Kidney (tissue), 13 donors: ENCODE measurements at regions not wholly inside any gene's neighbourhood (a gene's known extent, or its start where the extent isn't known, plus 50 kb on each side); places are given as distances from the start of the nearest gene placed in this dataset.

Source experiments
- DNase-seq, 5 donors: peaks; one replicate each; pipeline ENCODE4 v3.0.0-alpha.2; 2013 to 2020
- FAIRE-seq: peaks from 2 replicates; lab custom pipeline; 2012; peaks lifted over from hg19 to GRCh38; lab: Jason Lieb, UNC
- H3K27ac ChIP-seq, 2 donors: one replicate each; pipeline ENCODE4 v1.7.0; 2013; ENCODE audit warnings: low read depth in 2 of 2, low read length in 2 of 2, inconsistent platforms in 1 of 2
- H3K27me3 ChIP-seq: one replicate; pipeline ENCODE4 v1.7.1; 2013; ENCODE audit warnings: low read length, inconsistent platforms; ENCODE audit not compliant: control insufficient read depth, insufficient read depth
- H3K36me3 ChIP-seq, 3 donors: one replicate each; pipeline versions ENCODE4 v1.7.0 to v1.7.1; 2013; ENCODE audit warnings: low read length in 3 of 3, control low read depth in 1 of 3, inconsistent platforms in 1 of 3; ENCODE audit not compliant: insufficient read depth in 3 of 3, control insufficient read depth in 2 of 3
- H3K4me1 ChIP-seq, 3 donors: one replicate each; pipeline versions ENCODE4 v1.7.0 to v1.7.1; 2013; ENCODE audit warnings: low read length in 3 of 3, inconsistent platforms in 1 of 3, low read depth in 1 of 3; ENCODE audit not compliant: control insufficient read depth in 2 of 3, insufficient read depth in 2 of 3
- H3K4me3 ChIP-seq, 3 donors: one replicate each; pipeline versions ENCODE4 v1.7.0 to v1.8.1; 2013; ENCODE audit warnings: low read length in 3 of 3, control low read depth in 1 of 3, inconsistent platforms in 1 of 3
- H3K9ac ChIP-seq, 3 donors: one replicate each; pipeline versions ENCODE4 v1.7.0 to v1.7.1; 2013; ENCODE audit warnings: low read length in 3 of 3, control low read depth in 1 of 3, inconsistent platforms in 1 of 3
- H3K9me3 ChIP-seq, 3 donors: one replicate each; pipeline versions ENCODE4 v1.7.0 to v1.7.1; 2013; ENCODE audit warnings: low read length in 3 of 3, control low read depth in 1 of 3, inconsistent platforms in 1 of 3; ENCODE audit not compliant: control insufficient read depth in 2 of 3, insufficient read depth in 1 of 3
- intact Hi-C: fragments of 100-400 bp; cut with DNase I; formaldehyde crosslinking; loops from one replicate; pipeline ENCODE4 v1.11.1; 2022
- TF ChIP-seq, protein P1 (sequence below): IDR thresholded peaks from 3 replicates; pipeline ENCODE4 v1.5.1; 2012; ENCODE audit warnings: mild to moderate bottlenecking, moderate library complexity, borderline replicate concordance; ENCODE audit not compliant: insufficient read depth; ENCODE audit errors: extremely low read depth
- donor health status: control.
- donor health status: control.
- donor health status: control.
- donor health status: control.
- donor health status: control.
- donor health status: DM: yes; HTN: yes; CAD: no.
- donor health status: Normal renal cell carcinoma (clear cell type).

DNA sequence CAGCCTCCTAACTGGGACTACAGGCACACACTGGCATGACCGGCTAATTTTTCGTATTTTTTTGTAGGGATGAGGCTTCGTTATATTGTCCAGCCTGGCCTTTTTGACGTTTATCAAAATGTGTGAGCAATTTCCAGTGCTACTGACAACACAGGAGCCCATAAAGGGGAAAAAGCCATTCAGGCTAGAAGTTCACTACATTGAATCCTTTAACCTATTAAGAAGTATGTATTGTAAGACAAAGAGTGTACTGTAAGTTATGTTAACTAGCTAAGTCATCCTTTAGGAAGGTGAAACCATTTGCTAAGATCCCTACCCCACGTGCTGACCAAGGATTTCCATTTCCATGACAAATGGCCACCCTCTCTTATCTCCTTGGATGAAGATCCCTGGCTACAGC is 156.8 kb downstream of the FOXB1 start:
- H3K4me3 ChIP-seq = no peak overlapping the region
- no peaks in the 10 kb centered on the region for H3K9me3 ChIP-seq
- TF ChIP-seq, protein P1, sequence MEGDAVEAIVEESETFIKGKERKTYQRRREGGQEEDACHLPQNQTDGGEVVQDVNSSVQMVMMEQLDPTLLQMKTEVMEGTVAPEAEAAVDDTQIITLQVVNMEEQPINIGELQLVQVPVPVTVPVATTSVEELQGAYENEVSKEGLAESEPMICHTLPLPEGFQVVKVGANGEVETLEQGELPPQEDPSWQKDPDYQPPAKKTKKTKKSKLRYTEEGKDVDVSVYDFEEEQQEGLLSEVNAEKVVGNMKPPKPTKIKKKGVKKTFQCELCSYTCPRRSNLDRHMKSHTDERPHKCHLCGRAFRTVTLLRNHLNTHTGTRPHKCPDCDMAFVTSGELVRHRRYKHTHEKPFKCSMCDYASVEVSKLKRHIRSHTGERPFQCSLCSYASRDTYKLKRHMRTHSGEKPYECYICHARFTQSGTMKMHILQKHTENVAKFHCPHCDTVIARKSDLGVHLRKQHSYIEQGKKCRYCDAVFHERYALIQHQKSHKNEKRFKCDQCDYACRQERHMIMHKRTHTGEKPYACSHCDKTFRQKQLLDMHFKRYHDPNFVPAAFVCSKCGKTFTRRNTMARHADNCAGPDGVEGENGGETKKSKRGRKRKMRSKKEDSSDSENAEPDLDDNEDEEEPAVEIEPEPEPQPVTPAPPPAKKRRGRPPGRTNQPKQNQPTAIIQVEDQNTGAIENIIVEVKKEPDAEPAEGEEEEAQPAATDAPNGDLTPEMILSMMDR = no peak
- intact Hi-C loops = no loop called here
- no peaks in the 10 kb centered on the region for H3K36me3 ChIP-seq
- H3K4me1 ChIP-seq = no peaks in the 10 kb centered on the region
- H3K9ac ChIP-seq = no peak overlapping the region
- no peak overlapping the region for H3K27ac ChIP-seq
- no peak for FAIRE-seq
- peaks cover 2% of the 10 kb centered on the region for H3K27me3 ChIP-seq
- DNase-seq = no peak

DNA sequence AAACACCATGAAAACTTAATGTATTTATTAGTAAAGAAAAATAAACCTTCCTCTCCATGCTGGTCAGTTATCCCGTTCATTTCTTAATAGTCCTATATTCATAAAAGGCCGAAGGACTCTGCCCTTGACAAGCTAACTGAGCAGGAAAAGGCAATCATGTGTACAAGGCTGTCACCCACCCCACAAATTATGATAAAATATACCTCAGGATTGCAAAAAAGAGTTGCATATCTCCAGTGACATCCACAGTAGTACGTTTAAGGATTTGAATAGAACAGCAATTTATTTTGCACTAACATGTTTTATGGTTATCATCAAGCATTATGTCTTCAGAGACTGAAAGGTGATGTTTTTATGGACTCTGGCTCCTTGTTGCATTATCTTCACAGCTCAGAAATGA is 157.6 kb downstream of the FOXB1 start:
- Histone ChIP-seq H3K27me3 (peaks cover 2% of the 10 kb centered on the region), H3K36me3 (no peaks in the 10 kb centered on the region), H3K4me3 (no peak overlapping the region), H3K27ac (no peak overlapping the region), H3K4me1 (no peaks in the 10 kb centered on the region), H3K9me3 (no peaks in the 10 kb centered on the region), H3K9ac (no peak overlapping the region)
- intact Hi-C loops = no loop called here
- no peak for FAIRE-seq
- TF ChIP-seq, protein P1 = no peak
- no peak for DNase-seq

DNA sequence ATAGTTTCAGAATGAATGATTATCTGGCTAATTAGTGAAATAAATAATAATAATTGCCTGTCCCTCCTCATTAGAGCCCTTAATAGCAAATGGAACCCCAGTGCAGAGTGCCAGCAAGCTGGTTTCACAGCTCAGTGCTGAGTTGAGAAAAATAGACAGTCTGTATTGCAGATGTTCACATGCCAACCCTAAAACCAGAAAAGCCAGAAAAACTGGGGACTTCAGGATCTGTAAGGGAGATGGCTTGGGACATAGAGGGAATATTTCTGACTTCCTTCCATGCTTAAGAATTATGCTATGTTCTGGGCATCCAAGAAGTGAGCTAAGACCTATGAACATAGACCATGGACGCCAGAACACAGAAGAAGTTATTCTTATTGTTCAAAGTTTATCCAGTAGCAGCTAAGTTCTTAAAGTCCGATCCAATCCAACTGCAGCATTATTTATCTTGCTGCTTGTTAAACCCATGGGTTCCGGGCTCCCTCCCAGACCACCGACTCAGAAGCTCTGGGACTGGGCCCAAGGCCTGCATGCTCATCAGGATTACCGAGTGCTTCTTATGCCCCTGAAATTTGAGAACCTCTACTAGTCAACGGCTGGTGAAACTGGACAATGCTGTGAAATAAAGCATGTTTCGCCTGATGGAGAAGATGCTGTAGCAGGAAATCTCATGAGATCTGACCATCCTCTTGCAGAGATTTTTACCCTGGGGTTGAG is 158.3 kb downstream of the FOXB1 start:
- no peak for FAIRE-seq
- no peaks in the 10 kb centered on the region for H3K9me3 ChIP-seq
- H3K27me3 ChIP-seq = peaks cover 2% of the 10 kb centered on the region
- H3K4me1 ChIP-seq = no peaks in the 10 kb centered on the region
- H3K9ac ChIP-seq = no peak overlapping the region
- H3K4me3 ChIP-seq = no peak overlapping the region
- intact Hi-C loops = no loop called here
- no peaks in the 10 kb centered on the region for H3K36me3 ChIP-seq
- TF ChIP-seq, protein P1 = no peak
- H3K27ac ChIP-seq = no peak overlapping the region
- DNase-seq = peak in 1 of 5 donors; percentile 14

DNA sequence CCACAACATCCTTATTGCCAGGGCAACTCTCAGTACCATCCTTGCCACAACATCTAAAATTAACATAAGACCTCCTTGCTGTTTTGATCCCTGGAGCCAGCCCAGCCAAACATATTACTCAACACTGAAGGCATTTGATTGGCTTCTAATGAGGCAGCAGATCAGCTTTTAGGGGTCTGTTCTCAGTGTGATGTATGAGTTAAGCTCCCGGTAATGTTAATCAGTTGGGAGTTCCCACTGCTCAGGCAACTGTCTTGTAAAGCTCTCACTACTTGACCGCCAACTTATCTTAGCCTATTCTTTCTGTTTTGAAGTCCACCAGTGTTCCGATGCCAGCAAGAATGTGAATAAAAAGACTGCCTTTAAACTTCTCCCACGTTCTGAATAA is 158.9 kb downstream of the FOXB1 start:
- no peaks in the 10 kb centered on the region for H3K36me3 ChIP-seq
- H3K4me1 ChIP-seq = no peaks in the 10 kb centered on the region
- peaks cover 2% of the 10 kb centered on the region for H3K27me3 ChIP-seq
- no peak overlapping the region for H3K9ac ChIP-seq
- FAIRE-seq = no peak
- intact Hi-C loops = no loop called here
- H3K27ac ChIP-seq = no peak overlapping the region
- H3K9me3 ChIP-seq = no peaks in the 10 kb centered on the region
- no peak overlapping the region for H3K4me3 ChIP-seq
- no peak for DNase-seq
- TF ChIP-seq, protein P1 = no peak
